ENCODE measurements at regions not wholly inside any gene's neighbourhood (a gene's known extent, or its start where the extent isn't known, plus 50 kb on each side); places are given as distances from the start of the nearest gene placed in this dataset.

DNA sequence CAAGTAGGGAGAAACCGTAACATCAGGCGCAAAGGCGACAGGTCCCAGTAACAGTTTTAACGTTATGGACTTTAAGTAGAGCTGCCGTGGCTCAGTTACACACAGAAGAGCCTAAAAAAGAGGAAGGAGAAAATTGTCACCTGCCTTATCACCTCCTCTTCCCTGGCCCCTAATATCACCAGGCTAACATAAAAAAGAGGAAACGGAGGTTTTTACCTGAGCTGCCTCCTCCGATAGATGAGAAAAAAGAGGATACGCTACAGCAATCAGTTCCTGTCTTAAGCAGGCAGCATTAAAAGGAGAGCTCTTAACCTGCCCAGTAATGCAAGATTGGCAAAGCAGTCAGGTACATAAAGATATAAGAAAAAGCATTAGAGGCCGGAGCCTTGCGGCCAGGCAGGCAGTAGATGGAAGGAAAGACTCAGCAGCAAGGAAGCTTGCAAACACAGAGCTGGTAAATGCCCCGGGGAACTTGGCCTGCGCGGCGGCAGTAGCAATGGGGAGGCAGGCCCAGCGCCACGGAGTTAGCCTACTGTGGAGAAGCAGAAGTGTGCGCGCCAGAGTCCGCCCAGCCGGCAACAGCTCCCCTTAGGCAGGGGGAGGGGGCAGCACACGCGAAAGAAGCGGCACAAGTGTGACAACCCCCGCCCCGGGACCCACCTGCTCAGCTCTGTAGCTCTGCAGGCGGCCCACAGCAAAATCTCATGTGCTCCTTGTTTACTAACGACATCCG lies 116.3 kb upstream of the SCN7A start:
- no peak overlapping the region for H3K4me3 ChIP-seq
- TF ChIP-seq, protein P1, sequence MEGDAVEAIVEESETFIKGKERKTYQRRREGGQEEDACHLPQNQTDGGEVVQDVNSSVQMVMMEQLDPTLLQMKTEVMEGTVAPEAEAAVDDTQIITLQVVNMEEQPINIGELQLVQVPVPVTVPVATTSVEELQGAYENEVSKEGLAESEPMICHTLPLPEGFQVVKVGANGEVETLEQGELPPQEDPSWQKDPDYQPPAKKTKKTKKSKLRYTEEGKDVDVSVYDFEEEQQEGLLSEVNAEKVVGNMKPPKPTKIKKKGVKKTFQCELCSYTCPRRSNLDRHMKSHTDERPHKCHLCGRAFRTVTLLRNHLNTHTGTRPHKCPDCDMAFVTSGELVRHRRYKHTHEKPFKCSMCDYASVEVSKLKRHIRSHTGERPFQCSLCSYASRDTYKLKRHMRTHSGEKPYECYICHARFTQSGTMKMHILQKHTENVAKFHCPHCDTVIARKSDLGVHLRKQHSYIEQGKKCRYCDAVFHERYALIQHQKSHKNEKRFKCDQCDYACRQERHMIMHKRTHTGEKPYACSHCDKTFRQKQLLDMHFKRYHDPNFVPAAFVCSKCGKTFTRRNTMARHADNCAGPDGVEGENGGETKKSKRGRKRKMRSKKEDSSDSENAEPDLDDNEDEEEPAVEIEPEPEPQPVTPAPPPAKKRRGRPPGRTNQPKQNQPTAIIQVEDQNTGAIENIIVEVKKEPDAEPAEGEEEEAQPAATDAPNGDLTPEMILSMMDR (IDR thresholded peaks at IDR 0.05; ENCODE audit: low read depth, low read length), result no peak
- H3K9me3 ChIP-seq (ENCODE audit: low read depth), result no peaks in the 10 kb centered on the region
- H3K36me3 ChIP-seq, result no peaks in the 10 kb centered on the region
- H3K27me3 ChIP-seq, result no peaks in the 10 kb centered on the region
- peak in 1 of 2 donors; percentile 20 for DNase-seq (ENCODE audit: low read depth in 1 of 2, low spot score in 1 of 2)
- no peaks in the 10 kb centered on the region for H3K4me1 ChIP-seq (ENCODE audit: low read depth)
- no peak overlapping the region for H3K27ac ChIP-seq

GRCh38 chr2:166609183-166609959 lies 115.3 kb upstream of the SCN7A start:
- no peaks in the 10 kb centered on the region for H3K36me3 ChIP-seq
- H3K4me1 ChIP-seq (ENCODE audit: low read depth), result no peaks in the 10 kb centered on the region
- H3K27me3 ChIP-seq, result no peaks in the 10 kb centered on the region
- no peaks in the 10 kb centered on the region for H3K9me3 ChIP-seq (ENCODE audit: low read depth)
- TF ChIP-seq, protein P1 (IDR thresholded peaks at IDR 0.05; ENCODE audit: low read depth, low read length), result no peak
- H3K4me3 ChIP-seq, result no peak overlapping the region
- H3K27ac ChIP-seq, result no peak overlapping the region
- DNase-seq (ENCODE audit: low read depth in 1 of 2, low spot score in 1 of 2), result no peak

DNA sequence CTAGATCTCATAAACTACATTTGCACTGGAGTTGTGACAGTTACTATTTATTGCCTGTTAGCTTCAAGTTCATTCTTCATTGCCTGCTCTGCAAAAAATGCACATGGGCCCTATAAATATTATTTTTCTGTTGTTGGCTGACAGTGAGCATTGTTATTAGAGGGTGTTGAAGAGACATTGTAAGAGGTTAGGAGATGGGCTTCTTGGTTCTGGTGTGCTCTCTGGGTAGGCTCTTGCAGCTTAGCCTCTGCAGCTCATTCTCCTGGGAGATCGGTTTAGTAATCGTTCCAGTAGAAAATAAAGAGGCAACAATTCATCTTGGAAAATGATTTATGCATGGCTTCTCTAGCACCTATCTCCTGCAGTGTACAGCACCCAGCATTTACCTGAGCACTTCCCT lies 113.8 kb upstream of the SCN7A start:
- no peaks in the 10 kb centered on the region for H3K27me3 ChIP-seq
- no peak overlapping the region for H3K4me3 ChIP-seq
- H3K27ac ChIP-seq, result no peak overlapping the region
- TF ChIP-seq, protein P1 (IDR thresholded peaks at IDR 0.05; ENCODE audit: low read depth, low read length), result no peak
- DNase-seq (ENCODE audit: low read depth in 1 of 2, low spot score in 1 of 2), result no peak
- H3K4me1 ChIP-seq (ENCODE audit: low read depth), result no peaks in the 10 kb centered on the region
- no peaks in the 10 kb centered on the region for H3K36me3 ChIP-seq
- no peaks in the 10 kb centered on the region for H3K9me3 ChIP-seq (ENCODE audit: low read depth)

- H3K27me3 ChIP-seq, result no peaks in the 10 kb centered on the region
- TF ChIP-seq, protein P1 (IDR thresholded peaks at IDR 0.05; ENCODE audit: low read depth, low read length), result no peak
- H3K36me3 ChIP-seq, result no peaks in the 10 kb centered on the region
- no peak overlapping the region for H3K27ac ChIP-seq
- no peaks in the 10 kb centered on the region for H3K4me1 ChIP-seq (ENCODE audit: low read depth)
- H3K9me3 ChIP-seq (ENCODE audit: low read depth), result no peaks in the 10 kb centered on the region
- peak in 1 of 2 donors; percentile 53 for DNase-seq (ENCODE audit: low read depth in 1 of 2, low spot score in 1 of 2)
- H3K4me3 ChIP-seq, result no peak overlapping the region
These were observed 99.4 kb upstream of the SCN7A start for GRCh38 chr2:166593403-166593802.

- Histone ChIP-seq H3K27ac (no peak overlapping the region), H3K4me3 (no peak overlapping the region)
These were observed 98.7 kb upstream of the SCN7A start for GRCh38 chr2:166592750-166593149.

More at GRCh38 chr2:166592750-166593149, 98.7 kb upstream of the SCN7A start:
- TF ChIP-seq, protein P1 (IDR thresholded peaks at IDR 0.05; ENCODE audit: low read depth, low read length), result no peak
- no peaks in the 10 kb centered on the region for H3K36me3 ChIP-seq
- H3K9me3 ChIP-seq (ENCODE audit: low read depth), result no peaks in the 10 kb centered on the region
- no peaks in the 10 kb centered on the region for H3K4me1 ChIP-seq (ENCODE audit: low read depth)
- H3K27me3 ChIP-seq, result no peaks in the 10 kb centered on the region
- no peak for DNase-seq (ENCODE audit: low read depth in 1 of 2, low spot score in 1 of 2)
